AG08395 (cell line): ENCODE measurements at regions not wholly inside any gene's neighbourhood (a gene's known extent, or its start where the extent isn't known, plus 50 kb on each side); places are given as distances from the start of the nearest gene placed in this dataset.

ENCODE experiments used
- DNase-seq: peaks from one replicate; pipeline ENCODE4 v3.0.0; 2012; ENCODE audit warnings: mixed read lengths, low spot score

DNA sequence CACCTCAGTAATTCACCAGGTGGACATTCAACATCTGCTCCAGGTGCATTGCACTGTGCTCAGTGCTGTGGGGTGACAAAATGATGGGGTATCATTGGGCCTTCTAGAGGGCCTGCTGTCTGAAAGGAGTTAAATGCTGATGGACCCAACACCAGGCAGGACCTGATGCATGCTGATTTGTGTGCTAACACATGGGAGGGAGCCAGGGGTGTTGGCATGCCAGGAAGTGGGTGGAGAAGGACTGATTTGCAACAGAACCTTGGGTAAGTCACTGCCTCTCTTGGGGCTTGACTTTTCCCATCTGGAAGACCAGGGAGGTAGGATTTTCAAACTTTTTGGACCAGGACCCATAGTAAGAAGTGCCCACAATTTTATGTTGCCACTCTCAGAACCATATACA, 57.9 kb upstream of the CXCR4 start:
- no peak for DNase-seq

DNA sequence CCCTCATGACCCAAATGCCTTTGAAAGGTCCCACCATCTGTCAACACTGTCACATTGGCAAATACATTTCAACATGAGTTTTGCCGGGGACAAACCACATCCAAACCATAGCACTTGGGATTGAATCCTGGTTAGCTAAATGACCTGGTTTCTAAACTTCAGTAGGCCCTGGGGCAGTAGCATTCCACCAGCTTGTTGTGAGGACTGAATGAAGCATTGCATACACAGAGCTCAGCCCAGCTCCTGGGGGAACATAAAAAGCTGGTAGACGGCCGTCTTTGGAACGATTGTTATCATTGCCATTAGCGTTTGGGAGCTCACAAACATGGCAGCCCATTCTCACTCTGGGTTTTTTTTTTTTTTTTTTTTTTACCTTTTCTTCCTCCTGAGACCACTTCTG, 57.5 kb upstream of the CXCR4 start:
- no peak for DNase-seq

DNA sequence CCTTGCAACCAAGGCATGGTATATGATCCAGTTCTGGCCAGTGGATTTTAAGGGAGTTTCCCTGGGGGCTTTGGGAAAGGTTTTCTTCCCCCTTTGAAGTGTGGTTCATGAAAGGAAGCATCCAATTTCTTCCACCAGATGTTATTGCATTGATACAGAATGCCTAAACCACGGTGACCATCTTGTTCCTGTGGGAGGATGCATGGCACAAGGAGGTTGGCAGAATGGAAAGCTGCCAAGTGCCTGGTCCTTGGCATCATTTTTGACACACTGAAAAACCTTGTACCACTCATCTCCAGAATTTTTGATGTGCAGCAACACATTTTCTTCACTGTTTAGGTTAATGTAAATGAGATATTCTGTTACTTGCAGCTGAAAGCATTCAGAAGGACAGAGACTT, 55.2 kb upstream of the CXCR4 start:
- no peak for DNase-seq

DNA sequence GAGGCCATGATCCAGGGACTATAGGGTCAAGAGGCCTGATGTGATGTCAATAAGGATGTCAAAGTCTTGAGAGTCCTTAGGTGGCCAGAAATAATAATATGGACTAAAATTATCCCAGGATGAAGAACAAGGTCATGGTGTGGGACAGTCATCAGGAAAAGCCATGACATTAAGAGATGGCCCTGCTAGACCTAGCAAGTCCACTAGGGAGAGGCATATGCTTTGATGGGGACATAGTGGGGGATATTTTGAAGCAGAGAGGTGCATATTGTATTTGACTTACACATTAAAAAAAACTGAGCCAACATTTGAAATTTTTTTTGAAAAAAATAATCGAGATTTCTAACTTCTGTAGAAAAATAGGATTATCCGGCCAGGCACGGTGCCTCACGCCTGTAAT, 53.3 kb upstream of the CXCR4 start:
- no peak for DNase-seq

DNA sequence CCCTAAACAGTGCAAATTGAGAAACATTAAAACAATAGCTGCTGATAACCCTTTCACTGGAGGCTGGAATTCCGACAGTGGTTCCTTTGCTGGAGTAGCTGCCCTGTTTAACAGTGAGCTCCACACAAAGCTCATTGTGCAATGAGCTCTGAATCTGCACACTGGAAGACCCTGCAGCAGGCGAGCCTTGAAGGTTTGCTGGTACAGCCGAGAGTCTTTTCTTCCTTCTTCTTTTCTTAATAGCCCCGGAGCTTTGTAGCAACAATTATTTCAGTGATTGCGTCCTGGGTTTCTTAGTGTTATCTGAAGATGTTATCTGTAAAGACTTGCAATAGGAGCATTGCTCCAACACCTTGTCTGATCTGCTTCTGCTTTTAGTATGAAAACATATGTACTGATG, 50.8 kb upstream of the CXCR4 start:
- DNase-seq: no peak

DNA sequence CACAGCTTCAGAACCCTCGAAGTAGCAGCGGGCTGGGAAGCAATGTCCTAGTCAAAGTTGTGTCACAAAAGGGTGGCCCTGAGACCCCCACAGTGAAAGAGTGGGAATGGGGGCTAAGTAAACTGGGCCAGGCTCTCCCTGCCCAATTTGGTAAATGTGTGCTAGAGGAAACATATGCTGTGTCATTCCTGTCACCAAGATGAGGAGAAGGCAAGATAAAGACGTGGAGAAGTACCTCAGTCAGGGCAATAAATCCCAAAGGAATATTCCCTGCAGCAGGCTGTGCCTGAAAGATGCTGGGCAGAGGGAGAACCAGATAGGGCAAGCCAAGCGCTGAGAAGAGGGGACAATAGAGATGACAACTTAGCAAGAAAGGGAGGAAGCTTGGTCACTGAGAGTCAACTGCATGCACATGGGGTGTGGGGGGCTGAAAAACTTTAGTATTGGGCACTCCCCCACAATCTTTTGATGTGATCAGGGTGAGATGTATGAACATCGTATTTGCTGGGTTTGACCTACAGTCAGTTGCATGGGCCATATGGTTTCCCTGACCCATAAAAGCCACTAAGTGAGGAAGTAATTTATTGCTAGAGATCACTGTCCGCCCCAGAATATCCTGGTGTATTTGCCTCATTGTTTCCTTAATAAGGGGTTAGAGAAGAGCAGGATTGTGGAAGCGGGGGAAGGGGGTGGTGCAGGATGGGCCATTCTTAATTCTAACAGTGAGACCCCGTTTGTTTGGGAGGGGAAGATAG, 49.9 kb upstream of the CXCR4 start:
- DNase-seq: no peak
